Testis (tissue), 2 donors: ENCODE measurements at regions not wholly inside any gene's neighbourhood (a gene's known extent, or its start where the extent isn't known, plus 50 kb on each side); places are given as distances from the start of the nearest gene placed in this dataset.
"Not testable (repeated sequence)": the region's sequence is repeated elsewhere in the genome, so short reads cannot be mapped to it uniquely, and the experiment has no call there.

Experiments
- POLR2A ChIP-seq: fragments of 450-650 bp; IDR thresholded peaks from one replicate; pipeline ENCODE4 v1.6.1; 2017; ENCODE audit warnings: antibody characterized with exemption, mild to moderate bottlenecking, moderate library complexity
- TF ChIP-seq, protein P1 (sequence below), 3 experiments: fragments of 450-650 bp in 2 of 3; fragments of 200-600 bp in 1 of 3; sonication (generic) in 1 of 3; IDR thresholded peaks; one replicate each; pipeline ENCODE4 v1.5.1; 2016 to 2019; ENCODE audit warnings: antibody characterized with exemption in 3 of 3, mild to moderate bottlenecking in 2 of 3, moderate library complexity in 1 of 3

DNA sequence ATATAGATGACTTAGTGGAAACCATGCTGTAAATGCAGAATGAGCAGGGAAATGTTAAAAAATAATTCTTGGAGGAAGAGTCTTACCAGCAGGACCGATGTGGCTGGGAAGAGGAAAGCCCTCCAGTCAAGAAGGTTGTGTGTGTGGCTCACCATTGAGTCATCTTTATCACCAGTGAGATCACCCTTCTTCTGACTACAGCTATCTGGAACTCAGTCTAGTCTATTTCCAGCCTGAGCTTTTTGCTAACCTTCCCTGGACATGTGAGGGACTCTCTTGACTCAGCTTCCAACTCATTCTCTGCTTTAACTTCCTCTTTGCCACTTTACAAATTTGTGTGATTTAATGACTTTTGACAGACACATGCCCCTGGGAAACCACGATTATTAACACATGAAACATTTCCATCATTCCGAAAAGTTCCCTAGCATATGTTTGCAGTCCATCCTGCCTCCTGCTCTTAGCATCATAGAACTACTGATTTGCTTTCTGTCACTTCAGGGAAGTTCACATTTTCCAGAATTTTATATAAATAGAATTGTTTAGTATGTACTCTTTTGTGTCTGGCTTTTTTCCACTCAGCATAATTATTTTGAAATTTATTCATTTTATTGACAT is 378.5 kb upstream of the FRG2C start:
- TF ChIP-seq, protein P1, sequence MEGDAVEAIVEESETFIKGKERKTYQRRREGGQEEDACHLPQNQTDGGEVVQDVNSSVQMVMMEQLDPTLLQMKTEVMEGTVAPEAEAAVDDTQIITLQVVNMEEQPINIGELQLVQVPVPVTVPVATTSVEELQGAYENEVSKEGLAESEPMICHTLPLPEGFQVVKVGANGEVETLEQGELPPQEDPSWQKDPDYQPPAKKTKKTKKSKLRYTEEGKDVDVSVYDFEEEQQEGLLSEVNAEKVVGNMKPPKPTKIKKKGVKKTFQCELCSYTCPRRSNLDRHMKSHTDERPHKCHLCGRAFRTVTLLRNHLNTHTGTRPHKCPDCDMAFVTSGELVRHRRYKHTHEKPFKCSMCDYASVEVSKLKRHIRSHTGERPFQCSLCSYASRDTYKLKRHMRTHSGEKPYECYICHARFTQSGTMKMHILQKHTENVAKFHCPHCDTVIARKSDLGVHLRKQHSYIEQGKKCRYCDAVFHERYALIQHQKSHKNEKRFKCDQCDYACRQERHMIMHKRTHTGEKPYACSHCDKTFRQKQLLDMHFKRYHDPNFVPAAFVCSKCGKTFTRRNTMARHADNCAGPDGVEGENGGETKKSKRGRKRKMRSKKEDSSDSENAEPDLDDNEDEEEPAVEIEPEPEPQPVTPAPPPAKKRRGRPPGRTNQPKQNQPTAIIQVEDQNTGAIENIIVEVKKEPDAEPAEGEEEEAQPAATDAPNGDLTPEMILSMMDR (IDR thresholded peaks at IDR 0.05) = not testable (repeated sequence)
- TF ChIP-seq POLR2A = not testable (repeated sequence)
